DND-41 (cell line): ENCODE measurements at regions not wholly inside any gene's neighbourhood (a gene's known extent, or its start where the extent isn't known, plus 50 kb on each side); places are given as distances from the start of the nearest gene placed in this dataset.

ENCODE experiments used
- ATAC-seq: fragments of 200-7000 bp; cut with Tn5 transposase; 3 replicates; pipeline ENCODE4 v1.9.1; 2021; ENCODE audit warnings: low read depth; ENCODE audit not compliant: insufficient read depth
- DNase-seq: peaks from one replicate; pipeline ENCODE4 v3.0.0-alpha.2; 2020
- H2AFZ ChIP-seq: 2 replicates; pipeline ENCODE4 v1.6.0; 2012; ENCODE audit warnings: low read depth, low read length
- H3K27ac ChIP-seq: 2 replicates; pipeline ENCODE4 v1.5.1; 2012; ENCODE audit warnings: low read length, inconsistent platforms
- H3K27me3 ChIP-seq: fragments of 200-600 bp; sonication (generic); 2 replicates; pipeline ENCODE4 v1.6.0; 2012; ENCODE audit warnings: low read length, mild to moderate bottlenecking, inconsistent platforms; ENCODE audit not compliant: insufficient read depth, poor library complexity
- H3K36me3 ChIP-seq: 2 replicates; pipeline ENCODE4 v1.5.1; 2012; ENCODE audit warnings: low read length, inconsistent platforms; ENCODE audit not compliant: insufficient read depth
- H3K4me1 ChIP-seq: 2 replicates; pipeline ENCODE4 v1.5.1; 2012; ENCODE audit warnings: mild to moderate bottlenecking, low read length; ENCODE audit not compliant: insufficient read depth
- H3K4me2 ChIP-seq: 2 replicates; pipeline ENCODE4 v1.6.0; 2012; ENCODE audit warnings: mild to moderate bottlenecking, moderate library complexity, low read length, inconsistent platforms; ENCODE audit not compliant: insufficient read depth
- H3K4me3 ChIP-seq, 2 experiments: fragments of 200-600 bp in 1 of 2; shearing (Covaris generic) in 1 of 2; 2 replicates each; pipeline ENCODE4 v1.5.1; 2012 to 2016; ENCODE audit warnings: inconsistent platforms in 2 of 2, low read length in 2 of 2, mild to moderate bottlenecking in 2 of 2, low read depth in 1 of 2, moderate library complexity in 1 of 2
- H3K79me2 ChIP-seq: 2 replicates; pipeline ENCODE4 v1.6.0; 2012; ENCODE audit warnings: low read length, inconsistent platforms; ENCODE audit not compliant: insufficient read depth
- H3K9ac ChIP-seq: 2 replicates; pipeline ENCODE4 v1.6.0; 2012; ENCODE audit warnings: low read depth, mild to moderate bottlenecking, inconsistent platforms, low read length, moderate library complexity
- H3K9me3 ChIP-seq: 2 replicates; pipeline ENCODE4 v1.5.1; 2012; ENCODE audit warnings: low read length, moderate library complexity, mild to moderate bottlenecking, inconsistent platforms; ENCODE audit not compliant: insufficient read depth, severe bottlenecking
- H4K20me1 ChIP-seq: 2 replicates; pipeline ENCODE4 v1.6.0; 2012; ENCODE audit warnings: low read length; ENCODE audit not compliant: insufficient read depth
- CTCF ChIP-seq: IDR thresholded peaks from 2 replicates; pipeline ENCODE4 v1.5.1; 2012; ENCODE audit warnings: borderline replicate concordance, low read length, moderate library complexity, mild to moderate bottlenecking; ENCODE audit not compliant: poor library complexity, severe bottlenecking; ENCODE audit errors: extremely low read depth
- EZH2 ChIP-seq: IDR thresholded peaks from 3 replicates; pipeline ENCODE4 v1.6.1; 2012; ENCODE audit warnings: borderline replicate concordance, low read depth, mild to moderate bottlenecking, moderate library complexity, low read length, inconsistent platforms; ENCODE audit not compliant: severe bottlenecking

GRCh38 chr6:139637766-139638165 lies 263.3 kb upstream of the CITED2 start:
- Histone ChIP-seq H3K27me3 (no peaks in the 10 kb centered on the region), H3K4me1 (no peaks in the 10 kb centered on the region), H3K27ac (no peak overlapping the region), H3K9me3 (no peaks in the 10 kb centered on the region), H4K20me1 (no peaks in the 10 kb centered on the region), H3K4me2 (no peak overlapping the region), H3K36me3 (no peaks in the 10 kb centered on the region), H2AFZ (no peak overlapping the region), H3K4me3 (no peak overlapping the region), H3K9ac (no peak overlapping the region), H3K79me2 (no peaks in the 10 kb centered on the region)
- no peak for DNase-seq
- no peak for TF ChIP-seq EZH2
- TF ChIP-seq CTCF = no peak
- no peak for ATAC-seq

GRCh38 chr6:139636391-139636790 lies 261.9 kb upstream of the CITED2 start:
- no peak overlapping the region for H3K27ac ChIP-seq
- no peaks in the 10 kb centered on the region for H3K79me2 ChIP-seq
- ATAC-seq = no peak
- H3K27me3 ChIP-seq = no peaks in the 10 kb centered on the region
- DNase-seq = no peak
- no peaks in the 10 kb centered on the region for H3K9me3 ChIP-seq
- H3K36me3 ChIP-seq = no peaks in the 10 kb centered on the region
- H3K4me3 ChIP-seq = no peak overlapping the region
- no peak overlapping the region for H2AFZ ChIP-seq
- H3K4me1 ChIP-seq = no peaks in the 10 kb centered on the region
- TF ChIP-seq EZH2 = no peak
- H3K9ac ChIP-seq = no peak overlapping the region
- H3K4me2 ChIP-seq = no peak overlapping the region
- H4K20me1 ChIP-seq = no peaks in the 10 kb centered on the region

GRCh38 chr6:139635401-139636130 lies 261.1 kb upstream of the CITED2 start:
- ATAC-seq (no peak), DNase-seq (no peak)
- Histone ChIP-seq H3K27ac (no peak overlapping the region), H4K20me1 (no peaks in the 10 kb centered on the region), H3K4me1 (no peaks in the 10 kb centered on the region), H3K36me3 (no peaks in the 10 kb centered on the region), H2AFZ (no peak overlapping the region), H3K27me3 (no peaks in the 10 kb centered on the region), H3K4me3 (no peak overlapping the region), H3K9ac (no peak overlapping the region), H3K79me2 (no peaks in the 10 kb centered on the region), H3K9me3 (no peaks in the 10 kb centered on the region), H3K4me2 (no peak overlapping the region)
- TF ChIP-seq EZH2 (no peak), CTCF (no peak)

- Histone ChIP-seq H3K4me2 (no peak overlapping the region), H3K4me1 (no peaks in the 10 kb centered on the region), H3K9ac (no peak overlapping the region), H3K36me3 (no peaks in the 10 kb centered on the region), H3K9me3 (no peaks in the 10 kb centered on the region), H4K20me1 (no peaks in the 10 kb centered on the region), H2AFZ (no peak overlapping the region), H3K4me3 (no peak overlapping the region), H3K27ac (no peak overlapping the region), H3K27me3 (no peaks in the 10 kb centered on the region), H3K79me2 (no peaks in the 10 kb centered on the region)
- ATAC-seq = no peak
- TF ChIP-seq EZH2 (no peak), CTCF (no peak)
- no peak for DNase-seq
These were observed 258.4 kb upstream of the CITED2 start for GRCh38 chr6:139632840-139633239.
